IMR-90 (cell line): ENCODE measurements at regions not wholly inside any gene's neighbourhood (a gene's known extent, or its start where the extent isn't known, plus 50 kb on each side); places are given as distances from the start of the nearest gene placed in this dataset.

ENCODE experiments used
- ATAC-seq: fragments of 200-7000 bp; cut with Tn5 transposase; 2 replicates; pipeline ENCODE4 v1.9.1; 2020; ENCODE audit warnings: low read depth, mild to moderate bottlenecking, moderate library complexity
- BruUV-seq: library from RNA; stranded (reverse); fragments of 400-500 nt; replicated peaks from 2 replicates; lab custom pipeline; 2021; lab: Mats Ljungman, UMichigan
- CTCF ChIA-PET: fragments of 300-600 bp; formaldehyde crosslinking; extraction: SDS; loops from one replicate; lab custom pipeline; 2021; ENCODE audit warnings: antibody characterized with exemption; lab: Yijun Ruan, JAX
- POLR2A ChIA-PET: fragments of 300-600 bp; sonication (Branson Sonifier 250); formaldehyde crosslinking; loops from one replicate; lab custom pipeline; 2022; ENCODE audit warnings: antibody characterized with exemption; ENCODE audit not compliant: unreplicated experiment; lab: Charles Lee
- DNase-seq: peaks from one replicate; pipeline ENCODE4 v3.0.0; 2013
- H2AFZ ChIP-seq: replicated peaks from 2 replicates; pipeline ENCODE3; 2013; ENCODE audit warnings: low read length, mild to moderate bottlenecking; ENCODE audit not compliant: poor library complexity
- H2AK5ac ChIP-seq: 2 replicates; pipeline ENCODE4 v1.6.1; 2013; ENCODE audit warnings: low read depth, low read length, inconsistent platforms
- H2AK9ac ChIP-seq: replicated peaks from 2 replicates; pipeline ENCODE3; 2013; ENCODE audit warnings: mild to moderate bottlenecking, low read depth, low read length, moderate library complexity; ENCODE audit not compliant: poor library complexity
- H2BK120ac ChIP-seq: 2 replicates; pipeline ENCODE4 v1.6.1; 2013; ENCODE audit warnings: low read depth, low read length, inconsistent platforms
- H2BK15ac ChIP-seq: 3 replicates; pipeline ENCODE4 v1.6.1; 2013; ENCODE audit warnings: low read depth, low read length, inconsistent platforms
- H2BK20ac ChIP-seq: 2 replicates; pipeline ENCODE4 v1.6.1; 2013; ENCODE audit warnings: low read depth, mild to moderate bottlenecking, inconsistent platforms, low read length, moderate library complexity
- H2BK5ac ChIP-seq: 2 replicates; pipeline ENCODE4 v1.6.1; 2013; ENCODE audit warnings: mild to moderate bottlenecking, low read depth, low read length, inconsistent platforms; ENCODE audit not compliant: poor library complexity, severe bottlenecking
- H3K14ac ChIP-seq: replicated peaks from 2 replicates; pipeline ENCODE4 v1.6.1; 2013; ENCODE audit warnings: low read depth, low read length, inconsistent platforms
- H3K18ac ChIP-seq: 2 replicates; pipeline ENCODE4 v1.6.1; 2013; ENCODE audit warnings: low read depth, low read length, control low read depth
- H3K23ac ChIP-seq: 2 replicates; pipeline ENCODE4 v1.6.1; 2013; ENCODE audit warnings: low read depth, low read length, inconsistent platforms
- H3K27ac ChIP-seq: 2 replicates; pipeline ENCODE4 v1.5.1; 2013; ENCODE audit warnings: mild to moderate bottlenecking, control low read depth, low read length; ENCODE audit not compliant: insufficient read depth
- H3K27me3 ChIP-seq: 2 replicates; pipeline ENCODE4 v1.6.1; 2013; ENCODE audit warnings: low read length; ENCODE audit not compliant: control insufficient read depth, insufficient read depth
- H3K36me3 ChIP-seq: 2 replicates; pipeline ENCODE4 v1.6.1; 2013; ENCODE audit warnings: low read length, mixed read lengths; ENCODE audit not compliant: control insufficient read depth, insufficient read depth
- H3K4ac ChIP-seq: 2 replicates; pipeline ENCODE4 v1.6.1; 2013; ENCODE audit warnings: low read depth, low read length, inconsistent platforms
- H3K4me1 ChIP-seq: 2 replicates; pipeline ENCODE4 v1.6.1; 2013; ENCODE audit warnings: low read length, mixed read lengths; ENCODE audit not compliant: control insufficient read depth, insufficient read depth
- H3K4me2 ChIP-seq: 2 replicates; pipeline ENCODE4 v1.6.1; 2013; ENCODE audit warnings: low read depth, mild to moderate bottlenecking, control low read depth, low read length, moderate library complexity
- H3K4me3 ChIP-seq: 2 replicates; pipeline ENCODE4 v1.5.1; 2013; ENCODE audit warnings: low read depth, mild to moderate bottlenecking, control low read depth, low read length, moderate library complexity; ENCODE audit not compliant: insufficient read depth
- H3K56ac ChIP-seq: 2 replicates; pipeline ENCODE4 v1.6.1; 2013; ENCODE audit warnings: low read length, inconsistent platforms; ENCODE audit not compliant: insufficient read depth; ENCODE audit errors: extremely low read depth
- H3K79me1 ChIP-seq, 2 experiments: 2 replicates each; pipeline ENCODE4 v1.6.1; 2013; ENCODE audit warnings: low read length in 2 of 2, inconsistent platforms in 1 of 2, low read depth in 1 of 2
- H3K9ac ChIP-seq: 2 replicates; pipeline ENCODE4 v1.6.1; 2013; ENCODE audit warnings: low read depth, low read length, control low read depth
- H3K9me1 ChIP-seq: 2 replicates; pipeline ENCODE4 v1.6.1; 2013; ENCODE audit warnings: low read length, inconsistent platforms; ENCODE audit not compliant: insufficient read depth
- H3K9me3 ChIP-seq: 2 replicates; pipeline ENCODE4 v1.6.1; 2013; ENCODE audit warnings: low read length; ENCODE audit not compliant: control insufficient read depth, insufficient read depth
- H4K20me1 ChIP-seq: 2 replicates; pipeline ENCODE4 v1.6.1; 2013; ENCODE audit warnings: low read length, inconsistent platforms; ENCODE audit not compliant: insufficient read depth
- H4K5ac ChIP-seq: 2 replicates; pipeline ENCODE4 v1.6.1; 2013; ENCODE audit warnings: mild to moderate bottlenecking, low read depth, low read length, control low read depth
- H4K8ac ChIP-seq, 2 experiments: 2 replicates each; pipeline ENCODE4 v1.6.1; 2013; ENCODE audit warnings: low read depth in 2 of 2, low read length in 2 of 2, control low read depth in 1 of 2, inconsistent platforms in 1 of 2
- H4K91ac ChIP-seq: 2 replicates; pipeline ENCODE4 v1.6.1; 2013; ENCODE audit warnings: low read depth, low read length, inconsistent platforms; ENCODE audit not compliant: insufficient read depth
- BHLHE40 ChIP-seq: fragments of 150-350 bp; IDR thresholded peaks from 2 replicates; pipeline ENCODE4 v1.6.1; 2016; ENCODE audit warnings: mild to moderate bottlenecking, low read depth, low read length
- CEBPB ChIP-seq: IDR thresholded peaks from 2 replicates; pipeline ENCODE4 v1.6.1; 2012; ENCODE audit warnings: low read depth, low read length, improper control_type of control experiment
- CHD1 ChIP-seq: IDR thresholded peaks from 2 replicates; pipeline ENCODE4 v1.6.1; 2012; ENCODE audit warnings: low read depth, low read length, improper control_type of control experiment
- CTCF ChIP-seq: conservative IDR thresholded peaks from 2 replicates; pipeline ENCODE4 v1.5.1; 2012; ENCODE audit warnings: mild to moderate bottlenecking, low read depth, low read length, improper control_type of control experiment
- MAFK ChIP-seq: IDR thresholded peaks from 2 replicates; pipeline ENCODE4 v1.6.1; 2012; ENCODE audit warnings: low read depth, low read length, improper control_type of control experiment
- MAZ ChIP-seq: IDR thresholded peaks from 2 replicates; pipeline ENCODE4 v1.6.1; 2012; ENCODE audit warnings: low read depth, mild to moderate bottlenecking, low read length, improper control_type of control experiment, moderate library complexity, borderline replicate concordance
- MXI1 ChIP-seq: IDR thresholded peaks from 2 replicates; pipeline ENCODE4 v1.6.1; 2012; ENCODE audit warnings: low read depth, mild to moderate bottlenecking, low read length, moderate library complexity, borderline replicate concordance
- POLR2A ChIP-seq: IDR thresholded peaks from 2 replicates; pipeline ENCODE4 v1.6.1; 2012; ENCODE audit warnings: mild to moderate bottlenecking, low read depth, low read length
- RAD21 ChIP-seq: IDR thresholded peaks from 2 replicates; pipeline ENCODE4 v1.6.1; 2012; ENCODE audit warnings: low read length, improper control_type of control experiment
- RCOR1 ChIP-seq: IDR thresholded peaks from 2 replicates; pipeline ENCODE4 v1.6.1; 2012; ENCODE audit warnings: mild to moderate bottlenecking, low read length, improper control_type of control experiment; ENCODE audit not compliant: insufficient replicate concordance
- USF2 ChIP-seq: fragments of 150-350 bp; IDR thresholded peaks from 2 replicates; pipeline ENCODE4 v1.6.1; 2017; ENCODE audit warnings: mild to moderate bottlenecking, antibody characterized with exemption, low read length, low read depth
- WGBS, 2 experiments: methylation state at CpG; one replicate each; pipeline versions ENCODE4 v1.1.5 to v1.1.7; 2013; ENCODE audit warnings: missing lambda C conversion rate in 2 of 2; ENCODE audit not compliant: insufficient read length in 1 of 2; ENCODE audit errors: extremely low coverage in 2 of 2; 5-methylcytosine and 5-hydroxymethylcytosine counted together
- dilution Hi-C: fragments of 300-500 bp; cut with HindIII; formaldehyde crosslinking; loops from one replicate; pipeline ENCODE4 v1.14.3; 2018; ENCODE audit warnings: low sequenced_read_pairs; ENCODE audit not compliant: unreplicated experiment
- in situ Hi-C: fragments of 300-500 bp; cut with MboI; formaldehyde crosslinking; loops from 3 replicates; pipeline ENCODE4 v1.14.3; 2019; ENCODE audit warnings: low sequenced_read_pairs, inconsistent platforms, mixed read lengths
- intact Hi-C: fragments of 100-400 bp; cut with micrococcal nuclease; formaldehyde crosslinking; loops from 2 replicates; pipeline ENCODE4 v1.10.0; 2022
- TF ChIP-seq, protein P1 (sequence below): fragments of 150-350 bp; IDR thresholded peaks from 2 replicates; pipeline ENCODE4 v1.6.1; 2016; ENCODE audit warnings: low read depth, mild to moderate bottlenecking, low read length, moderate library complexity, borderline replicate concordance

DNA sequence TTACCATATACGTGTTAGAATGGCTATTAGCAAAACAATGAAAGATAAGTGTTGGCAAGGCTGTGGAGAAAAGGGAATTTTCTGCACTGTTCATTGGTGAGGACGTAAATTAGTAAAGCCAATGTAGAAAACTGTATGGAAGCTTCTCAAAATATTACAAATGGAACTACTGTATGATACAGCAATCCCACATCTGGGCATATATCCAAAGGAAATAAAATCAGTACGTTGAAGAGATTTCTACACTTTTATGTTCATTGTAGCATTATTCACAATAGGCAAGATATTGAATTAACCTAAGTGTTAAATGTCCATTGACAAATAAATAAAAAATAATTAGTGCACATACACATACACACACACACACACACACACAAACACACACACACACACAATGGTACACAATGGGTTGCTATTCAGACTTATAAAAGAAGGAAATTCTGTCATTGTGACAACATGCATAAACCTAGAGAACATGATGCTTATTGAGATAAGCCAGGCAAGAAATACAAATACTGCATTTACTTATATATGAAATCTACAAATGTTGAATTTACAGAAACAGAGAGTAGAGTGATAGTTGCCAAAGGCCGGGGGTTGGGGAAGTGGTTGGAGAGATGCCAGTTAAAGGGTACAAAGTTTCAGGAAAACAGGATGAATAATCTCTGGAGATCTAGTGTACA is 565.8 kb upstream of the LRRC4C start:
- in situ Hi-C loops: no loop called here
- no peak for DNase-seq

More for the DNA sequence above, 565.8 kb upstream of the LRRC4C start:
- no peak for ATAC-seq
- no CpG with 5 or more reads among the region's 4 CpGs for WGBS, 2 experiments
- Histone ChIP-seq H3K4me1 (no peaks in the 10 kb centered on the region), H2BK120ac (no peak overlapping the region), H3K4ac (no peak overlapping the region), H4K8ac (no peak overlapping the region), H3K18ac (no peak overlapping the region), H2AK5ac (no peak overlapping the region), H3K23ac (no peak overlapping the region), H4K20me1 (no peaks in the 10 kb centered on the region), H3K79me1 (no peaks in the 10 kb centered on the region), H3K27ac (no peak overlapping the region), H2BK5ac (no peak overlapping the region), H2BK20ac (no peak overlapping the region), H3K9me1 (no peaks in the 10 kb centered on the region), H2AK9ac (no peak overlapping the region), H3K36me3 (no peaks in the 10 kb centered on the region), H3K4me3 (no peak overlapping the region), H3K56ac (no peak overlapping the region), H3K14ac (no peak overlapping the region), H3K9me3 (0 out of 2 replicates have a peak, but pooled peaks cover 6% of the 10 kb centered on the region), H2BK15ac (no peak overlapping the region), H3K27me3 (no peaks in the 10 kb centered on the region), H4K91ac (no peak overlapping the region), H2AFZ (no peak overlapping the region), H3K9ac (no peak overlapping the region), H3K4me2 (no peak overlapping the region), H4K5ac (no peak overlapping the region)
- TF ChIP-seq MXI1 (no peak), MAFK (no peak), POLR2A (no peak), USF2 (no peak), BHLHE40 (no peak), RCOR1 (no peak), CEBPB (no peak), RAD21 (no peak), CTCF (no peak), MAZ (no peak), CHD1 (no peak)
- TF ChIP-seq, protein P1, sequence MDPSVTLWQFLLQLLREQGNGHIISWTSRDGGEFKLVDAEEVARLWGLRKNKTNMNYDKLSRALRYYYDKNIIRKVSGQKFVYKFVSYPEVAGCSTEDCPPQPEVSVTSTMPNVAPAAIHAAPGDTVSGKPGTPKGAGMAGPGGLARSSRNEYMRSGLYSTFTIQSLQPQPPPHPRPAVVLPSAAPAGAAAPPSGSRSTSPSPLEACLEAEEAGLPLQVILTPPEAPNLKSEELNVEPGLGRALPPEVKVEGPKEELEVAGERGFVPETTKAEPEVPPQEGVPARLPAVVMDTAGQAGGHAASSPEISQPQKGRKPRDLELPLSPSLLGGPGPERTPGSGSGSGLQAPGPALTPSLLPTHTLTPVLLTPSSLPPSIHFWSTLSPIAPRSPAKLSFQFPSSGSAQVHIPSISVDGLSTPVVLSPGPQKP: no peak
- dilution Hi-C loops (no loop called here), intact Hi-C loops (no loop called here)
- BruUV-seq: no TSS peak
- POLR2A ChIA-PET: no interaction called here
- CTCF ChIA-PET: no interaction called here
